H1 (cell line): ENCODE measurements at regions not wholly inside any gene's neighbourhood (a gene's known extent, or its start where the extent isn't known, plus 50 kb on each side); places are given as distances from the start of the nearest gene placed in this dataset.

Experiments
- CTCF ChIA-PET: fragments of 300-600 bp; sonication (Branson Sonifier 250); formaldehyde crosslinking; loops from one replicate; lab custom pipeline; 2021; ENCODE audit not compliant: partially characterized antibody; lab: Charles Lee
- POLR2A ChIA-PET: fragments of 300-600 bp; sonication (Branson Sonifier 250); formaldehyde crosslinking; loops from one replicate; lab custom pipeline; 2021; ENCODE audit warnings: inconsistent platforms; ENCODE audit not compliant: partially characterized antibody; lab: Charles Lee
- DNase-seq, 2 experiments: peaks; one replicate each; pipeline versions ENCODE4 v3.0.0 to v3.0.0-alpha.2; 2010 to 2022; ENCODE audit warnings: low spot score in 2 of 2, low read depth in 1 of 2, mixed read lengths in 1 of 2
- FAIRE-seq: peaks from 2 replicates; lab custom pipeline; 2011; peaks lifted over from hg19 to GRCh38; lab: Jason Lieb, UNC
- H2AFZ ChIP-seq: 2 replicates; pipeline ENCODE4 v1.8.1; 2012; ENCODE audit warnings: low read length, inconsistent platforms
- H2AK5ac ChIP-seq: 2 replicates; pipeline ENCODE4 v1.6.1; 2013; ENCODE audit warnings: low read depth, low read length
- H2BK120ac ChIP-seq: replicated peaks from 2 replicates; pipeline ENCODE3; 2013; ENCODE audit warnings: low read depth, low read length, inconsistent platforms
- H2BK12ac ChIP-seq: 2 replicates; pipeline ENCODE4 v1.6.1; 2013; ENCODE audit warnings: low read depth, low read length
- H2BK15ac ChIP-seq: 2 replicates; pipeline ENCODE4 v1.6.1; 2013; ENCODE audit warnings: low read length
- H2BK20ac ChIP-seq: 2 replicates; pipeline ENCODE4 v1.6.1; 2013; ENCODE audit warnings: low read length
- H2BK5ac ChIP-seq: 2 replicates; pipeline ENCODE4 v1.6.1; 2013; ENCODE audit warnings: low read depth, low read length
- H3K14ac ChIP-seq: 2 replicates; pipeline ENCODE4 v1.6.1; 2013; ENCODE audit warnings: inconsistent platforms; ENCODE audit not compliant: insufficient read length
- H3K18ac ChIP-seq: 2 replicates; pipeline ENCODE4 v1.6.1; 2013; ENCODE audit warnings: low read length; ENCODE audit errors: extremely low read depth
- H3K23ac ChIP-seq: 2 replicates; pipeline ENCODE4 v1.6.1; 2013; ENCODE audit warnings: inconsistent platforms; ENCODE audit not compliant: insufficient read length
- H3K23me2 ChIP-seq: 2 replicates; pipeline ENCODE4 v1.6.1; 2013; ENCODE audit warnings: low read depth, low read length
- H3K27ac ChIP-seq: 2 replicates; pipeline ENCODE4 v1.6.1; 2011; ENCODE audit warnings: low read depth, low read length, inconsistent platforms
- H3K27me3 ChIP-seq, 4 experiments: replicated peaks in 1 of 4; 1 replicate in 1 of 4; 2 replicates in 3 of 4; pipeline versions ENCODE4 v1.6.1 to v1.8.1; 2011 to 2013; ENCODE audit warnings: low read length in 3 of 4, mild to moderate bottlenecking in 3 of 4, inconsistent platforms in 2 of 4, mixed read lengths in 2 of 4, moderate library complexity in 1 of 4; ENCODE audit not compliant: control insufficient read depth in 3 of 4, insufficient read depth in 3 of 4; ENCODE audit errors: extremely low read depth in 1 of 4
- H3K36me3 ChIP-seq, 4 experiments: 2 replicates each; pipeline versions ENCODE4 v1.6.1 to v1.8.1; 2011 to 2013; ENCODE audit warnings: mild to moderate bottlenecking in 4 of 4, low read length in 3 of 4, moderate library complexity in 2 of 4, control low read depth in 1 of 4, inconsistent platforms in 1 of 4; ENCODE audit not compliant: insufficient read depth in 4 of 4, control insufficient read depth in 2 of 4
- H3K4ac ChIP-seq: replicated peaks from 2 replicates; pipeline ENCODE3; 2013; ENCODE audit warnings: low read length, low read depth, mixed read lengths, inconsistent platforms; ENCODE audit not compliant: insufficient read length
- H3K4me1 ChIP-seq, 4 experiments: replicated peaks in 1 of 4; 1 replicate in 1 of 4; 2 replicates in 3 of 4; pipeline versions ENCODE4 v1.6.1 to v1.8.1; 2011 to 2013; ENCODE audit warnings: low read length in 3 of 4, inconsistent platforms in 2 of 4, mixed read lengths in 1 of 4; ENCODE audit not compliant: insufficient read depth in 4 of 4, control insufficient read depth in 3 of 4
- H3K4me2 ChIP-seq, 2 experiments: 2 replicates each; pipeline versions ENCODE4 v1.6.1 to v1.8.1; 2011 to 2013; ENCODE audit warnings: low read depth in 2 of 2, low read length in 2 of 2, control low read depth in 1 of 2, inconsistent platforms in 1 of 2, mild to moderate bottlenecking in 1 of 2; ENCODE audit not compliant: insufficient read depth in 1 of 2
- H3K4me3 ChIP-seq, 4 experiments: fragments of 200-600, 300-600 bp in 1 of 4; sonication (generic), shearing (Covaris generic), sonication (Bioruptor Twin) in 1 of 4; 2 replicates each; pipeline versions ENCODE4 v1.5.1 to v1.8.1; 2011 to 2016; ENCODE audit warnings: low read length in 4 of 4, low read depth in 3 of 4, control low read depth in 2 of 4, inconsistent platforms in 2 of 4, mild to moderate bottlenecking in 2 of 4, mixed read lengths in 1 of 4, moderate library complexity in 1 of 4; ENCODE audit not compliant: insufficient read depth in 2 of 4; ENCODE audit errors: extremely low read depth in 1 of 4
- H3K56ac ChIP-seq: replicated peaks from 2 replicates; pipeline ENCODE3; 2013; ENCODE audit warnings: low read depth, mild to moderate bottlenecking, mixed read lengths, low read length, inconsistent platforms; ENCODE audit not compliant: insufficient read length
- H3K79me1 ChIP-seq: 2 replicates; pipeline ENCODE4 v1.6.1; 2013; ENCODE audit warnings: low read depth, low read length, control low read depth
- H3K79me2 ChIP-seq, 2 experiments: 2 replicates each; pipeline versions ENCODE4 v1.6.1 to v1.8.1; 2012 to 2013; ENCODE audit warnings: low read length in 2 of 2, mild to moderate bottlenecking in 2 of 2, inconsistent platforms in 1 of 2; ENCODE audit not compliant: insufficient read depth in 2 of 2, control insufficient read depth in 1 of 2
- H3K9ac ChIP-seq, 4 experiments: replicated peaks in 1 of 4; 1 replicate in 1 of 4; 2 replicates in 3 of 4; pipeline versions ENCODE4 v1.6.1 to v1.8.1; 2011 to 2013; ENCODE audit warnings: low read depth in 3 of 4, low read length in 3 of 4, control low read depth in 2 of 4, mild to moderate bottlenecking in 2 of 4, moderate library complexity in 2 of 4, inconsistent platforms in 1 of 4; ENCODE audit errors: extremely low read depth in 1 of 4
- H3K9me3 ChIP-seq, 2 experiments: 2 replicates each; pipeline versions ENCODE4 v1.6.1 to v1.8.1; 2012 to 2013; ENCODE audit warnings: mild to moderate bottlenecking in 2 of 2, moderate library complexity in 2 of 2, control low read depth in 1 of 2, inconsistent platforms in 1 of 2, low read depth in 1 of 2, low read length in 1 of 2, mixed read lengths in 1 of 2; ENCODE audit not compliant: insufficient read depth in 2 of 2
- H4K20me1 ChIP-seq, 2 experiments: replicated peaks in 1 of 2; 2 replicates each; pipeline versions ENCODE3 to v1.8.1; 2011 to 2013; ENCODE audit warnings: inconsistent platforms in 2 of 2, low read length in 2 of 2, mild to moderate bottlenecking in 1 of 2; ENCODE audit not compliant: insufficient read depth in 2 of 2, control insufficient read depth in 1 of 2
- H4K5ac ChIP-seq: 2 replicates; pipeline ENCODE4 v1.6.1; 2013; ENCODE audit warnings: low read length, low read depth, mixed read lengths, inconsistent platforms; ENCODE audit not compliant: insufficient read length
- H4K8ac ChIP-seq: 2 replicates; pipeline ENCODE4 v1.8.0; 2013; ENCODE audit warnings: mild to moderate bottlenecking, moderate library complexity, low read length, inconsistent platforms; ENCODE audit not compliant: insufficient read depth; ENCODE audit errors: extremely low read depth
- H4K91ac ChIP-seq: replicated peaks from 2 replicates; pipeline ENCODE3; 2013; ENCODE audit warnings: low read length, mixed read lengths, inconsistent platforms; ENCODE audit not compliant: insufficient read length
- CTBP2 ChIP-seq: IDR thresholded peaks from 2 replicates; pipeline ENCODE4 v1.7.0; 2011; ENCODE audit warnings: borderline replicate concordance, mild to moderate bottlenecking, moderate library complexity, mixed read lengths, low read length; ENCODE audit not compliant: insufficient read depth, insufficient read length
- HDAC6 ChIP-seq: IDR thresholded peaks from one replicate; pipeline ENCODE4 v1.7.1; 2012; ENCODE audit warnings: low read depth, mild to moderate bottlenecking, inconsistent platforms, low read length, moderate library complexity
- JUN ChIP-seq: IDR thresholded peaks from 2 replicates; pipeline ENCODE4 v1.6.1; 2011; ENCODE audit warnings: low read depth, mild to moderate bottlenecking, improper control_type of control experiment, low read length
- PHF8 ChIP-seq: fragments of 200-600 bp; sonication (generic); conservative IDR thresholded peaks from 2 replicates; pipeline ENCODE4 v1.7.1; 2012; ENCODE audit warnings: low read depth, mild to moderate bottlenecking, inconsistent platforms, low read length, moderate library complexity
- SIRT6 ChIP-seq: IDR thresholded peaks from one replicate; pipeline ENCODE4 v1.7.1; 2012; ENCODE audit warnings: low read length, inconsistent platforms
- TF ChIP-seq, protein P1 (sequence below): IDR thresholded peaks from 2 replicates; pipeline ENCODE4 v1.6.1; 2011; ENCODE audit warnings: low read depth, mild to moderate bottlenecking, low read length; ENCODE audit not compliant: insufficient read depth

DNA sequence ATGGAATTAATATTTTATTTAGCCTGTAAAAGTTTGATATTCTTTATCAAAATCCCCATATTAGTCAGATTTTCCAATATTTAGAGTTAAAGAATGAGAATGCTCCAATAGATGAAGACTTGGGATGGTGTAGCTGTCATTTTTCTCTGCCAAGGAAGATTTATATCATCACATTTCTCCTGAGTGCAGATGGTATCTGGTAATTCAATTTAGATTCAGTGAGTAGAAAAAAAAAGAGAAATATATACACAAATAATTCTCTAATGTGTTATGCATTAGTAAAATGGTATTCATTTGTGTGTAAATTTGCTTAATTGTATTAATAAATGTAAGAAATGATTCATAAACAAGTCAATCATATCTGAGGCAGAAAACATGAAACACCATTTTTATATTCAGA, 1508.7 kb upstream of the PCDH20 start:
- Histone ChIP-seq H2AK5ac (no peak overlapping the region), H4K5ac (no peak overlapping the region), H2BK15ac (no peak overlapping the region), H4K8ac (no peak overlapping the region), H2BK20ac (no peak overlapping the region), H3K4me2 (no peak overlapping the region), H3K23ac (no peak overlapping the region), H3K18ac (no peak overlapping the region), H3K27me3 (no peaks in the 10 kb centered on the region), H3K9ac (no peak overlapping the region), H2BK5ac (no peak overlapping the region), H3K4ac (no peak overlapping the region), H3K27ac (no peak overlapping the region), H4K20me1 (no peaks in the 10 kb centered on the region), H3K56ac (no peak overlapping the region), H3K79me1 (no peaks in the 10 kb centered on the region), H4K91ac (no peak overlapping the region), H2AFZ (no peak overlapping the region), H2BK120ac (no peak overlapping the region), H3K36me3 (no peaks in the 10 kb centered on the region), H3K4me3 (no peak overlapping the region), H3K14ac (no peak overlapping the region), H3K9me3 (peaks cover 0 to 4% of the 10 kb centered on the region in 2 experiments; a peak in 1 of 4 replicates), H3K79me2 (no peaks in the 10 kb centered on the region), H3K23me2 (no peaks in the 10 kb centered on the region), H3K4me1 (no peaks in the 10 kb centered on the region), H2BK12ac (no peak overlapping the region)
- no peak for FAIRE-seq
- ChIA-PET CTCF (no interaction called here), POLR2A (interaction anchor here (0.6 kb wide), 1 partner anchor 1409 kb away, joined by 3 read pairs; no protein-coding TSS in a partner anchor)
- no peak for DNase-seq
- TF ChIP-seq, protein P1, sequence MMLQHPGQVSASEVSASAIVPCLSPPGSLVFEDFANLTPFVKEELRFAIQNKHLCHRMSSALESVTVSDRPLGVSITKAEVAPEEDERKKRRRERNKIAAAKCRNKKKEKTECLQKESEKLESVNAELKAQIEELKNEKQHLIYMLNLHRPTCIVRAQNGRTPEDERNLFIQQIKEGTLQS: no peak
- TF ChIP-seq PHF8: no peak
- no peak for TF ChIP-seq JUN
- no peak for TF ChIP-seq CTBP2
- TF ChIP-seq HDAC6: no peak
- no peak for TF ChIP-seq SIRT6
